ENCODE measurements at regions not wholly inside any gene's neighbourhood (a gene's known extent, or its start where the extent isn't known, plus 50 kb on each side); places are given as distances from the start of the nearest gene placed in this dataset.

GRCh38 chr15:95701410-95701809, 629.1 kb upstream of the NR2F2 start:
- TF ChIP-seq CTCF (conservative IDR thresholded peaks at IDR 0.05; ENCODE audit: low read depth, low read length) (no peak), EZH2 (IDR thresholded peaks at IDR 0.05; ENCODE audit: borderline replicate concordance, low read depth, low read length, poor library complexity, severe bottlenecking) (no peak)
